Right lobe of liver (tissue), 6 donors: ENCODE measurements at regions not wholly inside any gene's neighbourhood (a gene's known extent, or its start where the extent isn't known, plus 50 kb on each side); places are given as distances from the start of the nearest gene placed in this dataset.
A peak's percentile ranks its signal among the peaks of the same experiment; 100 is the strongest.

ENCODE experiments used
- ATAC-seq, 4 donors: fragments of 200-7000 bp; cut with Tn5 transposase; one replicate each; pipeline ENCODE4 v1.9.1; 2020; ENCODE audit warnings: mild to moderate bottlenecking in 4 of 4, moderate library complexity in 4 of 4
- DNase-seq, 3 donors: peaks; one replicate each; pipeline ENCODE4 v3.0.0-alpha.2; 2020
- H3K27ac ChIP-seq, 3 donors: fragments of 200-600 bp; one replicate each; pipeline ENCODE4 v1.8.0; 2022
- H3K27me3 ChIP-seq, 2 donors: fragments of 200-600 bp; one replicate each; pipeline ENCODE4 v1.8.0; 2022
- H3K36me3 ChIP-seq, 4 donors: fragments of 200-600 bp; sonication (generic) in 1 of 4; one replicate each; pipeline versions ENCODE4 v1.5.1 to v1.8.0; 2017 to 2022; ENCODE audit warnings: control low read depth in 1 of 4
- H3K4me1 ChIP-seq, 4 donors: fragments of 200-600 bp; sonication (generic) in 1 of 4; one replicate each; pipeline versions ENCODE4 v1.5.1 to v1.8.0; 2017 to 2022; ENCODE audit warnings: control low read depth in 1 of 4
- H3K4me3 ChIP-seq, 3 donors: fragments of 200-600 bp; one replicate each; pipeline ENCODE4 v1.8.0; 2022
- H3K9me3 ChIP-seq, 4 donors: fragments of 200-600 bp; sonication (generic) in 1 of 4; one replicate each; pipeline versions ENCODE4 v1.5.1 to v1.8.0; 2017 to 2022; ENCODE audit warnings: control low read depth in 1 of 4
- CTCF ChIP-seq, 4 donors: fragments of 200-600 bp in 3 of 4; fragments of 450-650 bp in 1 of 4; IDR thresholded peaks; one replicate each; pipeline versions ENCODE4 v1.5.1 to v1.8.0; 2016 to 2022; ENCODE audit warnings: antibody characterized with exemption in 4 of 4, mild to moderate bottlenecking in 2 of 4
- POLR2A ChIP-seq: fragments of 450-650 bp; IDR thresholded peaks from one replicate; pipeline ENCODE4 v1.6.1; 2017; ENCODE audit warnings: antibody characterized with exemption, mild to moderate bottlenecking
- WGBS: methylation state at CpG from one replicate; pipeline ENCODE4 v1.1.6; 2018; ENCODE audit warnings: low coverage, low lambda C conversion rate; ENCODE audit not compliant: insufficient coverage; ENCODE audit errors: missing lambda C conversion rate; 5-methylcytosine and 5-hydroxymethylcytosine counted together
- intact Hi-C, 2 donors: fragments of 100-400 bp; cut with DNase I; formaldehyde crosslinking; loops; one replicate each; pipeline versions ENCODE4 v1.11.2 to v1.14.1; 2022
- donor health status: DM: no; HTN: yes; CAD: no.
- donor health status: DM: no; HTN: no; CAD: no.
- donor health status: DM: no; HTN: no; CAD: no.
- donor health status: DM: no; HTN: yes; CAD: no.
- donor health status: DM: no; HTN: yes; CAD: no.

GRCh38 chr16:87000001-87000400 lies 317.2 kb downstream of the C16orf95 start:
- Histone ChIP-seq H3K4me1 (no peaks in the 10 kb centered on the region), H3K9me3 (no peaks in the 10 kb centered on the region), H3K4me3 (no peak overlapping the region), H3K27ac (no peak overlapping the region), H3K27me3 (no peaks in the 10 kb centered on the region), H3K36me3 (no peaks in the 10 kb centered on the region)
- no peak for ATAC-seq
- TF ChIP-seq CTCF (IDR thresholded peaks at IDR 0.05) (no peak), POLR2A (no peak)
- 21% methylated on average over 2 of the region's 2 CpGs for WGBS
- no peak for DNase-seq
- intact Hi-C loops = no loop called here

- intact Hi-C loops = no loop called here
- no peak for TF ChIP-seq POLR2A
- TF ChIP-seq CTCF (IDR thresholded peaks at IDR 0.05) = no peak
- no peak overlapping the region for H3K27ac ChIP-seq
- no peaks in the 10 kb centered on the region for H3K36me3 ChIP-seq
- H3K27me3 ChIP-seq = no peaks in the 10 kb centered on the region
- no peaks in the 10 kb centered on the region for H3K4me1 ChIP-seq
- ATAC-seq (no peak), DNase-seq (peak in 1 of 3 donors; percentile 29)
- no peaks in the 10 kb centered on the region for H3K9me3 ChIP-seq
- H3K4me3 ChIP-seq = no peak overlapping the region
Observed at GRCh38 chr16:87002717-87003413, 314.3 kb downstream of the C16orf95 start.

- TF ChIP-seq POLR2A = no peak
- no peak for TF ChIP-seq CTCF (IDR thresholded peaks at IDR 0.05)
- Histone ChIP-seq H3K4me1 (no peaks in the 10 kb centered on the region), H3K36me3 (no peaks in the 10 kb centered on the region), H3K27ac (no peak overlapping the region), H3K4me3 (no peak overlapping the region), H3K27me3 (no peaks in the 10 kb centered on the region), H3K9me3 (no peaks in the 10 kb centered on the region)
- 50% methylated on average over 2 of the region's 2 CpGs for WGBS
- ATAC-seq = no peak
- intact Hi-C loops = no loop called here
- peak in 1 of 3 donors; percentile 17 for DNase-seq
Observed at GRCh38 chr16:87003414-87003755, 313.8 kb downstream of the C16orf95 start.

- H3K4me3 ChIP-seq = no peak overlapping the region
- DNase-seq (peak in 2 of 3 donors; percentile 35 to 39), ATAC-seq (no peak)
- no peaks in the 10 kb centered on the region for H3K27me3 ChIP-seq
- no peaks in the 10 kb centered on the region for H3K36me3 ChIP-seq
- no peak overlapping the region for H3K27ac ChIP-seq
- TF ChIP-seq CTCF (IDR thresholded peaks at IDR 0.05) (no peak), POLR2A (no peak)
- H3K9me3 ChIP-seq = no peaks in the 10 kb centered on the region
- intact Hi-C loops = no loop called here
- whole genome bisulfite sequencing = no CpG with 5 or more reads among the region's 6 CpGs
- no peaks in the 10 kb centered on the region for H3K4me1 ChIP-seq
Observed at GRCh38 chr16:87006021-87006420, 311.2 kb downstream of the C16orf95 start.
